IPS DF 6.9 (cell line): ENCODE measurements at regions not wholly inside any gene's neighbourhood (a gene's known extent, or its start where the extent isn't known, plus 50 kb on each side); places are given as distances from the start of the nearest gene placed in this dataset.
"Not testable (repeated sequence)": the region's sequence is repeated elsewhere in the genome, so short reads cannot be mapped to it uniquely, and the experiment has no call there.

Source experiments
- DNase-seq: peaks from one replicate; pipeline ENCODE4 v3.0.0-alpha.2; 2013; ENCODE audit warnings: low read depth, low spot score
- H3K27ac ChIP-seq: one replicate; pipeline ENCODE4 v1.5.1; 2013; ENCODE audit warnings: low read length, control low read depth
- H3K27me3 ChIP-seq: 2 replicates; pipeline ENCODE4 v1.6.1; 2013; ENCODE audit warnings: mild to moderate bottlenecking, low read length; ENCODE audit not compliant: control insufficient read depth, insufficient read depth
- H3K36me3 ChIP-seq: 2 replicates; pipeline ENCODE4 v1.6.1; 2013; ENCODE audit warnings: low read length; ENCODE audit not compliant: control insufficient read depth, insufficient read depth
- H3K4me1 ChIP-seq: 2 replicates; pipeline ENCODE4 v1.6.1; 2013; ENCODE audit warnings: low read length; ENCODE audit not compliant: control insufficient read depth, insufficient read depth
- H3K4me3 ChIP-seq: 2 replicates; pipeline ENCODE4 v1.5.1; 2013; ENCODE audit warnings: mild to moderate bottlenecking, low read length
- H3K9me3 ChIP-seq: 2 replicates; pipeline ENCODE4 v1.6.1; 2013; ENCODE audit warnings: low read length, inconsistent platforms; ENCODE audit not compliant: control insufficient read depth, insufficient read depth
- WGBS: extraction: QIAGEN DNeasy Blood & Tissue Kit; methylation state at CpG from one replicate; pipeline ENCODE4 v1.1.7; 2013; ENCODE audit warnings: mixed read lengths, missing lambda C conversion rate; ENCODE audit not compliant: insufficient read length, insufficient coverage; 5-methylcytosine and 5-hydroxymethylcytosine counted together

DNA sequence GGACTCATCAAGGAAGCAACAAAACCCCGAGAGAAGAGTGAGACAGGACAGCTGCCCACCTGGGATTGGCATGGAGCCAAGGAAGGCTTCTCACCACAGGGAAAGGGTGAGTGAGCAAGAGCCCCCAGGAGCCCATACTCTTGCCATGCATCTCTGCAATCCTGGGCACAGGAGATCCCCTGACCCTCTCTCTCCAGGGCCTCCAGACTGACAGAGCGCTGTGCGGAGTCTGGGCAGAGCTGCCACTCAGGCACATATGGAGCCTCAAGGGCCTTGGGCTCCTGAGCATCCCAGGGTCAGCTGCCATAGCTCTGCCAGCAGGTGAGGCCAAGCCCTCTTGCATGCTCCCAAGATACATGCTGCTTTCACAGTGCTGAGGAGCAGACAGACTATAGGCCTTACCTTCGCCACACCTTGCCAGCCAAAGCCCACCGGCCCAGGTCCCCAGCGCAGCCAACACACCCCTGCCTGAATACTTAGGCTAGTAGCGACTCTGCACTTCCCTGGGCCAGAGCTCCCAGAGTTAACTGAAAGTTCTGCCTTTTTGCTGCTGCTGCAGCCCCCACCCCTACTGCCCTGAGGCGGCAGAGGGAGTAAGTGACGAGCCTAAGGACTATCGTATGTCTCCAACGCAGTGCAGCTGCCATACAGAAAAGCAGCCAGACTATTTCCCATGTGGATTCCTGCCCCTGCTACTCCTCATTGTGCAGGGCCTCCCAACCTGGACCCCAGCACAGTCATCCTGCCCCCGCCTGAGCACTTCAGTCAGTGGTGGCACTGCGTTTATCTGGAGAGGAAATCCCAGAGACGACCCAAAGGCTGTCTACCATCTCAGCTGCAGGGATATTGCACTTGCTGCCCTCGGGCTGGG is 251.6 kb downstream of the SPATA31A6 start:
- WGBS, result no CpG with 5 or more reads among the region's 15 CpGs
- not testable (repeated sequence) for H3K4me1 ChIP-seq

DNA sequence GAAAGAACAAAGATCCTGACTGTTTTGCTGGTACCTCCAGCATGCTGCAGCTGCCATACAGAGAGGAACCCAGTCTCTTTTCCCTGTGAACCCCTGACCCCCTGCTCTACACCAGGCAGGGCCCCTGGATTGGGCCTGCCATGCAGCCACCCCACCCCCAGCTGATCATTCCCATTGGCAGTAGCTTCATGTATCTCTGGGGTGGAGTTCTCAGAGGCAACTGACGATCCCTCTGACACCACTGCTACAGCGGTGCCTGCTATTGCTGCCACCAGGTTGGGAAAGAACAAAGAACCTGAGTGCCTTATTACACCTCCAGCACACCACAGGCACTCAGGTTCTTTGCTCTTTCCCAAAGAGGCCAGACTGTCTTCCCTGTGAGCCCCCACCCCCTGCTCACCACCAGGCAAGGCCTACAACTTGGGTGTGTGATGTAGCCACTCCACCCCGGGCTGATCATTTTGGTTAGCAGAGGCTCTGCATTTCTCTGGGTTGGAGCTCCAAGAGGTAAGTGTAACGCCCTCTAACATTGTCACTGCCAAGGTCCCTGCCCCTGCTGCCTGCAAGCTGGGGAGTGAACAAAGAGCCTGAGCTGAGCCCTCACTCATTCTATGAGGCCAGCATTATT is 252.4 kb downstream of the SPATA31A6 start:
- H3K9me3 ChIP-seq, H3K36me3 ChIP-seq, H3K27ac ChIP-seq, H3K4me1 ChIP-seq, H3K27me3 ChIP-seq, DNase-seq, H3K4me3 ChIP-seq: not testable (repeated sequence)
- WGBS, result no CpG with 5 or more reads among the region's 4 CpGs

More for the DNA sequence above, 251.6 kb downstream of the SPATA31A6 start:
- H3K36me3 ChIP-seq, H3K27ac ChIP-seq, H3K27me3 ChIP-seq, DNase-seq, H3K4me3 ChIP-seq, H3K9me3 ChIP-seq: not testable (repeated sequence)

DNA sequence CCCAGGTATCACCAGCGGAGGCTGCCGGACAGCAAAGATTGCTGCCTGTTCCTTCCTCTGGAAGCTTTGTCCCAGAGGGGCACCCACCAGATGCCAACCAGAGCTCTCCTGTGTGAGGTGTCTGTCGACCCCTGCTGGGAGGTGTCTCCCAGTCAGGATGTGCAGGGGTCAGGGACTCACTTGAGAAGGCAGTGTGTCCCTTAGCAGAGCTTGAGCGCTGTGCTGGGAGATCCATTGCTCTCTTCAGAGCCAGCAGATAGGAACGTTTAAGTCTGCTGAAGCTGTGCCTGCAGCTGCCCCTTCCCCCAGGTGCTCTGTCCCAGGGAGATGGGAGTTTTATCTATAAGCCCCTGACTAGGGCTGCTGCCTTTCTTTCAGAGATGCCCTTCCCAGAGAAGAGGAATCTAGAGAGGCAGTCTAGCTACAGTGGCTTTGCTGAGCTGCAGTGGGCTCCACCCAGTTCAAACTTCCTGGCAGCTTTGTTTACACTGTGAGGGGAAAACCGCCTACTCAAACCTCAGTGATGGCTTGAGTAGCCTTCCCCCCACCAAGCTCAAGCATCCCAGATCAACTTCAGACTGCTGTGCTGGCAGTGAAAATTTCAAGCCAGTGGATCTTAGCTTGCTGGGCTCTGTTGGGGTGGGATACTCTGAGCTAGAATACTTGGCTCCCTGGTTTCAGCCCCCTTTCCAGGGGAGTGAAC is 253.7 kb downstream of the SPATA31A6 start:
- not testable (repeated sequence) for H3K9me3 ChIP-seq, H3K27ac ChIP-seq, H3K4me1 ChIP-seq, H3K27me3 ChIP-seq, H3K4me3 ChIP-seq, DNase-seq, H3K36me3 ChIP-seq
- no CpG with 5 or more reads among the region's 6 CpGs for WGBS

DNA sequence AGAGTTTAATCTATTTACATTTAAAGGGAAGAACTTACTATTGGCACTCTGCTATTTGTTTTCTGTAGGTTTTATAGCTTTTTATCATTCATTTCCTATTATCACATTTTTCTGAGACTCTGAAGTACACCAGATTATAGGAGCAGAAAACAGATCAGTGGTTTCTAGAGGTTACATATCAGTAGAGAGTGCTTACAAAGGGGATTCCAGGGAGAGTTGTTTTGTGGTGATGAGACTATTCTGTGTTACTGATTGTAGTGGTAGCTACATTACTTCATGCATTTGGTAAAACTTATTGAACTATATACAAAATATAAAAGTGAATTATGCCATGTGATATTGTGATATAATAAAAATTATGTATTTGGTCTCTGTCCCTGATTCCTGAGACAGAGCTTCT is 259.2 kb downstream of the SPATA31A6 start:
- not testable (repeated sequence) for H3K27ac ChIP-seq, H3K27me3 ChIP-seq, H3K36me3 ChIP-seq, DNase-seq, H3K4me3 ChIP-seq, H3K4me1 ChIP-seq, H3K9me3 ChIP-seq

DNA sequence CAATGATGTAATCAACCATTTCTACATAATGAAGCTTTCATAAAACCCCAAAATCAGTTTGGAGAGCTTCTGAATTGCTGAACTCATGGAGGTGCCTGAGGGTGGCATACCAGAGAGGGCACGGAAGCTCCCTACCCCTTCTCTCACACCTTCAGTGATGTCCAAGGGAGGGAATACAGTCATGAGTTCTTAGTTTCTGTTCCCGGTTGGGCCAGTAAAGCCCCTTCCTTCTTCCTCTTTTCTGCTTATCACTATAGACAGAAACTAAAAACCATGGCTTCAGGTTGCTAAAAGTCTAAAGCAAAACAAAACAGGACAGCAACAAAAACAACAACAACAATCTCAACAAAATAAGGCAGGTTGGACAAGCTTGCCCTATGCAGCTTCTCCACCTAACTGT is 260.0 kb downstream of the SPATA31A6 start:
- no CpG with 5 or more reads among the region's 2 CpGs for WGBS
- not testable (repeated sequence) for H3K27ac ChIP-seq, H3K4me1 ChIP-seq, H3K27me3 ChIP-seq, DNase-seq, H3K9me3 ChIP-seq, H3K4me3 ChIP-seq, H3K36me3 ChIP-seq

DNA sequence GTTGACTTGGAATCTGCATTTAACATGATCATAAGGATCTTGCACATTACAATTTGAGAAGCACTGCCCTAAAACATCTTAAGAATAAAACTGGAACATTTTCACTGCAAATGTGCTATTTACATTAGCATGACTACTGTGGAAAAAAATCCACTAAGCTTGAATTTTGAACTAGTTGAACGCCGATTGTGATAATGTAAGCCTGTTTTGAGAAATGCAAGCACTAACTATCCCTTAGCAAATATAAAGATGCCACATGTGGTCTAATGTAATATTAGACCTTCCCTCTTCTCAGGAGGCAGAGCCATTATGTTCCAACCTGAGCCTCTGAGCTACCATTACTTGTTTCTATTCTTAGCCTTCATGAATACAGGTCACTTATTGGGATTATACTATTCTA is 278.0 kb downstream of the SPATA31A6 start:
- no CpG with 5 or more reads among the region's 2 CpGs for WGBS
- not testable (repeated sequence) for DNase-seq, H3K4me1 ChIP-seq, H3K4me3 ChIP-seq, H3K36me3 ChIP-seq, H3K27me3 ChIP-seq, H3K9me3 ChIP-seq, H3K27ac ChIP-seq

DNA sequence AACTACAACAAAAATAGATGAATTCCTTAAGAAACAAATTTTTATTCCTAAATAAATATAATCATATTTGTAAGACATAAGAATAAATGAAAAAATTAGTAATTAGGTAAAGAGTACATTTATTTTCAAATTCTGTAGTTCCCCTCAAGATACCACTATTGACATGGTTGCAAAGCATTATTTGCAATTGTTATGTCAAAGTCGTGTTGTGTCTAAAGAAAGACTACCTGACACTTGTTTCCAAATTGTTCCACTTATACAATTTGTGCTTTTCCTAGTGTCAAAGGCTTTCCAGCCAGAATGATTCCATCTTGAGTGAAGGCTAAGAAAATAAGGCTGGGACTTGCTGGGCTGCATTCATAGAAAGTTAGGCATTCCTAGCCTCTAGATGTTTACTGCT is 278.4 kb downstream of the SPATA31A6 start:
- no CpG with 5 or more reads among the region's 1 CpG for WGBS
- H3K4me1 ChIP-seq, H3K27me3 ChIP-seq, H3K9me3 ChIP-seq, H3K36me3 ChIP-seq, DNase-seq, H3K27ac ChIP-seq, H3K4me3 ChIP-seq: not testable (repeated sequence)

DNA sequence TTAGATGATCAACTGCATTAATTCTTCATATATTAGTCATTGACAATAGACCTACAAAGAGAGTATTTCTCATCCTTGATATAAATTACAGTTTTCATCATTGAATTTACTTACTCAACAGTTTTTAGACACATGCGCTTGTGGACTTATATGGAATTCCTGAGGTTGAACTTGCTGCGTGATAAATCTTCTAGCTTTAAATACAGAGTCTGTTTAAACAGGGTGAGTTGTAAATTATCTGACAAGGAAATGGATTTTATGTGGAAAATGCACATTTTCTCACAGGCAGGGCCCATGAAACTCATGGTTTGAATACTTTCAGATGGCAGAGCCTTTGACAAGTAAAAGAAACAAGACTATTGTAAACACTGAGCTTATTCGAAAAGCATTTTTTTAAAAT is 280.5 kb downstream of the SPATA31A6 start:
- not testable (repeated sequence) for DNase-seq, H3K4me3 ChIP-seq, H3K9me3 ChIP-seq, H3K27me3 ChIP-seq, H3K4me1 ChIP-seq, H3K36me3 ChIP-seq, H3K27ac ChIP-seq
- WGBS, result no CpG with 5 or more reads among the region's 3 CpGs

DNA sequence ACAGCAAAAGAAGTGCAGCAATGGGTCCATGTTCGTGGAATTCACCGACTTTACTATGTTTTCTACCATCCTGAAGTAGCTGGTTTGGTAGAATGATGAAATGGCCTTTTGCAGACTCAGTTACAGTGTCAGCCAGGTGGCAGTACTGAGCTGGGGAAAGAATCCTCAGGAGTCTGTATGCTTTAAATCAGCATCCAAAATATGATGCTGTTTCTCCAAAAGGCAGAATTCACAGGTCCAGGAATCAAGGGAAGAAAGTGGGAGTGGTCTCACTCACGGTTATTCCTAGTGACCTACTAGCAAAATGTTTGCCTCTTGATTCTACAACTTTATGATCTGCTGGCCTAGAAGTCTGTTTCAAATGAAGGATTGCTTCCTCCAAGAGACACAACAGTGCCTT is 287.1 kb downstream of the SPATA31A6 start:
- no CpG with 5 or more reads among the region's 3 CpGs for WGBS
- not testable (repeated sequence) for H3K4me1 ChIP-seq, H3K27me3 ChIP-seq, H3K27ac ChIP-seq, H3K9me3 ChIP-seq, H3K36me3 ChIP-seq, H3K4me3 ChIP-seq, DNase-seq

DNA sequence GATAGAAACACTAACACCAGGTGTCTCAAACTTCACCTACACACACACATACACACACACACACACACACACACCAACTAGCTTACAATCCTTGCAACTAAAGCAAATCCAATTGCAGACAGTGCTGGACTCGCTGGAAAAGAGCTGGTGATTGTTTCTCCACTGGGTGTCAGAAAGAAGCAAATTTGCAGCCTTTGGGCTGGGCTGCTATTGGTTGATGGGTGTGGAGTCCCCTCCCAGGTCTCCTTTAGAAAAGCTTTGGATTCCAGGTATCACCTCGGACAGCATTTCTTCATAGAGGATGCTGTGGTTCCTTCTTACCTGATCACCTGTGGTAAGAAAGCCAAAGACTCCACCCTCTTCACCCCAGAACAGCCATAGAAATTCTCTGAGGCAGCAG is 307.5 kb downstream of the SPATA31A6 start:
- WGBS, result no CpG with 5 or more reads among the region's 2 CpGs
- H3K27me3 ChIP-seq, H3K27ac ChIP-seq, DNase-seq, H3K36me3 ChIP-seq, H3K9me3 ChIP-seq, H3K4me1 ChIP-seq, H3K4me3 ChIP-seq: not testable (repeated sequence)
